Liver (tissue), 8 donors: ENCODE measurements at regions not wholly inside any gene's neighbourhood (a gene's known extent, or its start where the extent isn't known, plus 50 kb on each side); places are given as distances from the start of the nearest gene placed in this dataset.
A peak's percentile ranks its signal among the peaks of the same experiment; 100 is the strongest.

ENCODE experiments used
- DNase-seq: peaks from one replicate; pipeline ENCODE4 v3.0.0-alpha.2; 2017; ENCODE audit warnings: low spot score
- H3K27ac ChIP-seq, 2 donors: one replicate each; pipeline ENCODE4 v1.7.0; 2013; ENCODE audit warnings: inconsistent platforms in 2 of 2, low read length in 2 of 2, control low read depth in 1 of 2, low read depth in 1 of 2, mild to moderate bottlenecking in 1 of 2
- H3K27me3 ChIP-seq, 4 donors: one replicate each; pipeline versions ENCODE4 v1.6.1 to v1.7.0; 2013; ENCODE audit warnings: low read length in 3 of 4, inconsistent platforms in 1 of 4, mild to moderate bottlenecking in 1 of 4, moderate library complexity in 1 of 4; ENCODE audit not compliant: control insufficient read depth in 4 of 4, insufficient read depth in 4 of 4
- H3K36me3 ChIP-seq, 4 donors: one replicate each; pipeline versions ENCODE4 v1.6.1 to v1.7.0; 2013; ENCODE audit warnings: low read length in 3 of 4, mild to moderate bottlenecking in 3 of 4, low read depth in 1 of 4, moderate library complexity in 1 of 4; ENCODE audit not compliant: control insufficient read depth in 4 of 4, insufficient read depth in 3 of 4
- H3K4me1 ChIP-seq, 4 donors: one replicate each; pipeline versions ENCODE4 v1.6.1 to v1.7.0; 2013; ENCODE audit warnings: low read length in 3 of 4, mild to moderate bottlenecking in 3 of 4, moderate library complexity in 1 of 4; ENCODE audit not compliant: control insufficient read depth in 4 of 4, insufficient read depth in 4 of 4
- H3K4me3 ChIP-seq, 3 donors: one replicate each; pipeline versions ENCODE4 v1.6.1 to v1.7.0; 2013; ENCODE audit warnings: low read length in 3 of 3, control low read depth in 1 of 3, low read depth in 1 of 3, mild to moderate bottlenecking in 1 of 3
- H3K9ac ChIP-seq, 2 donors: one replicate each; pipeline ENCODE4 v1.7.0; 2013; ENCODE audit warnings: low read length in 2 of 2, mild to moderate bottlenecking in 2 of 2, moderate library complexity in 2 of 2, control low read depth in 1 of 2, low read depth in 1 of 2
- H3K9me3 ChIP-seq, 4 donors: one replicate each; pipeline versions ENCODE4 v1.6.1 to v1.7.0; 2013; ENCODE audit warnings: low read length in 3 of 4; ENCODE audit not compliant: control insufficient read depth in 4 of 4
- EGR1 ChIP-seq, 2 donors: IDR thresholded peaks; 2 replicates each; pipeline ENCODE4 v1.6.1; 2016 to 2018; ENCODE audit warnings: antibody characterized with exemption in 2 of 2, low read depth in 2 of 2
- FOXA1 ChIP-seq: IDR thresholded peaks from 2 replicates; pipeline ENCODE4 v1.6.1; 2016; ENCODE audit warnings: antibody characterized with exemption
- FOXA2 ChIP-seq: IDR thresholded peaks from 2 replicates; pipeline ENCODE4 v1.6.1; 2016; ENCODE audit warnings: antibody characterized with exemption
- GABPA ChIP-seq, 2 donors: IDR thresholded peaks in 1 of 2; conservative IDR thresholded peaks in 1 of 2; 2 replicates each; pipeline ENCODE4 v1.6.1; 2016; ENCODE audit warnings: antibody characterized with exemption in 2 of 2, mild to moderate bottlenecking in 1 of 2, moderate library complexity in 1 of 2
- HNF4A ChIP-seq, 2 donors: conservative IDR thresholded peaks; 2 replicates each; pipeline ENCODE4 v1.6.1; 2016; ENCODE audit warnings: antibody characterized with exemption in 2 of 2, mild to moderate bottlenecking in 2 of 2
- HNF4G ChIP-seq: IDR thresholded peaks from 2 replicates; pipeline ENCODE4 v1.6.1; 2016; ENCODE audit warnings: antibody characterized with exemption
- JUND ChIP-seq, 2 donors: IDR thresholded peaks; 2 replicates each; pipeline ENCODE4 v1.6.1; 2016; ENCODE audit warnings: antibody characterized with exemption in 2 of 2
- NR2F2 ChIP-seq: IDR thresholded peaks from 2 replicates; pipeline ENCODE4 v1.6.1; 2016; ENCODE audit warnings: antibody characterized with exemption
- RAD21 ChIP-seq, 2 donors: IDR thresholded peaks; 2 replicates each; pipeline ENCODE4 v1.6.1; 2016; ENCODE audit warnings: antibody characterized with exemption in 2 of 2, mild to moderate bottlenecking in 2 of 2
- RXRA ChIP-seq, 2 donors: IDR thresholded peaks; 2 replicates each; pipeline ENCODE4 v1.6.1; 2017 to 2018; ENCODE audit warnings: antibody characterized with exemption in 2 of 2, mild to moderate bottlenecking in 1 of 2
- SP1 ChIP-seq: IDR thresholded peaks from 2 replicates; pipeline ENCODE4 v1.6.1; 2018; ENCODE audit warnings: antibody characterized with exemption, mild to moderate bottlenecking
- TAF1 ChIP-seq: conservative IDR thresholded peaks from 2 replicates; pipeline ENCODE4 v1.6.1; 2016; ENCODE audit warnings: antibody characterized with exemption, mild to moderate bottlenecking
- YY1 ChIP-seq: IDR thresholded peaks from 2 replicates; pipeline ENCODE4 v1.6.1; 2016; ENCODE audit warnings: antibody characterized with exemption, mild to moderate bottlenecking
- WGBS: extraction: QIAGEN DNeasy Blood & Tissue Kit; methylation state at CpG from one replicate; pipeline ENCODE4 v1.1.7; 2013; 5-methylcytosine and 5-hydroxymethylcytosine counted together
- TF ChIP-seq, protein P1 (sequence below): IDR thresholded peaks from 2 replicates; pipeline ENCODE4 v1.6.1; 2016; ENCODE audit warnings: antibody characterized with exemption
- TF ChIP-seq, protein P2 (sequence below): fragments of 150-350 bp; IDR thresholded peaks from 2 replicates; pipeline ENCODE4 v1.5.1; 2017; ENCODE audit warnings: improper control_type of control experiment, low read depth, low read length; ENCODE audit not compliant: missing input control
- TF ChIP-seq, protein P3 (sequence below): IDR thresholded peaks from 2 replicates; pipeline ENCODE4 v1.6.1; 2016; ENCODE audit warnings: antibody characterized with exemption
- TF ChIP-seq, protein P4 (sequence below): IDR thresholded peaks from 2 replicates; pipeline ENCODE4 v1.6.1; 2016; ENCODE audit warnings: antibody characterized with exemption
- TF ChIP-seq, protein P5 (sequence below): IDR thresholded peaks from 2 replicates; pipeline ENCODE4 v1.6.1; 2016; ENCODE audit warnings: antibody characterized with exemption, mild to moderate bottlenecking
- donor health status: healthy.
- donor health status: healthy.
- donor health status: healthy.
- donor health status: healthy.
- donor health status: healthy.

DNA sequence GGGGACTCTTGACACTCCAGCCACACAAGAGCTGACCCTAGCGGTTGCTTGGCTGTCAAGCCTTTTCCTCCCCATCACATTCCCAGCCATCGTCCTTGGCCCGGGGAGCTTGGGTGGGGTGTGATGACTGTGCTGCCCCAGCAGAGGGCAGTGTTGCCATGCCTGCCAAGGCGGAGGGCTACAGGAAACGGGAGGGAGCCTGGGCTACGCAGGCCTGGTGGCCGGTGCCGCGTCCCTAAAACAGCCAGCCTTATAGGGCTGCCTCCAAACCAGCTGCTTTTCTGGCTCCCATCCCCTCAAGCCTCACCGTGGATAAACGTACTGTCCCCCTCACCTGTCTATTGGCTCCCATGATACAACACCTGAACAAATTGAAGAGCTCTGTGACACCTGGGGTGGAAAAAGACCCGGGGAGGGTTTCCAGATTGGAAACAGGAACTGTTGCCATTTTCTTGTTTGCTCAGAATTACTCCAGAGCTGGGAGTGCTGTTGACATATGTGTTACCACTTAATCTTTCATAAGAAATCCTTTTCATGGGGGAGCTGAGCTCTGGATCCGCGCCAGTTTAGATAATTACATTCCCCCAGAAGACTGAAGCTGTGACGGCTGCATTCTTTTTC lies 72.8 kb upstream of the ASTN2 start:
- Histone ChIP-seq H3K4me3 (peak overlapping the region in 2 of 3 donors; percentile 19 to 30), H3K36me3 (no peaks in the 10 kb centered on the region), H3K27me3 (no peaks in the 10 kb centered on the region), H3K4me1 (peaks cover 3 to 53% (median 43%) of the 10 kb centered on the region in 4 donors), H3K9me3 (no peaks in the 10 kb centered on the region), H3K9ac (peak overlapping the region in 1 of 2 donors; percentile 61), H3K27ac (peak overlapping the region; percentile 65 to 88)
- WGBS, result 7% methylated on average over 15 of the region's 15 CpGs
- peak; percentile 73 for DNase-seq
- peak in 1 of 2 donors; percentile 62 for TF ChIP-seq GABPA (IDR thresholded peaks at IDR 0.05 in 1 of 2, conservative IDR thresholded peaks at IDR 0.05 in 1 of 2)
- peak; percentile 69 for TF ChIP-seq FOXA2
- TF ChIP-seq RAD21 (IDR thresholded peaks at IDR 0.05), result peak; percentile 99 to 100
- TF ChIP-seq, protein P1, sequence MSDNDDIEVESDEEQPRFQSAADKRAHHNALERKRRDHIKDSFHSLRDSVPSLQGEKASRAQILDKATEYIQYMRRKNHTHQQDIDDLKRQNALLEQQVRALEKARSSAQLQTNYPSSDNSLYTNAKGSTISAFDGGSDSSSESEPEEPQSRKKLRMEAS, result peak; percentile 55
- peak in 1 of 2 donors; percentile 51 for TF ChIP-seq EGR1 (IDR thresholded peaks at IDR 0.05; ENCODE audit: low read depth in 2 of 2)
- no peak for TF ChIP-seq TAF1
- TF ChIP-seq, protein P2, sequence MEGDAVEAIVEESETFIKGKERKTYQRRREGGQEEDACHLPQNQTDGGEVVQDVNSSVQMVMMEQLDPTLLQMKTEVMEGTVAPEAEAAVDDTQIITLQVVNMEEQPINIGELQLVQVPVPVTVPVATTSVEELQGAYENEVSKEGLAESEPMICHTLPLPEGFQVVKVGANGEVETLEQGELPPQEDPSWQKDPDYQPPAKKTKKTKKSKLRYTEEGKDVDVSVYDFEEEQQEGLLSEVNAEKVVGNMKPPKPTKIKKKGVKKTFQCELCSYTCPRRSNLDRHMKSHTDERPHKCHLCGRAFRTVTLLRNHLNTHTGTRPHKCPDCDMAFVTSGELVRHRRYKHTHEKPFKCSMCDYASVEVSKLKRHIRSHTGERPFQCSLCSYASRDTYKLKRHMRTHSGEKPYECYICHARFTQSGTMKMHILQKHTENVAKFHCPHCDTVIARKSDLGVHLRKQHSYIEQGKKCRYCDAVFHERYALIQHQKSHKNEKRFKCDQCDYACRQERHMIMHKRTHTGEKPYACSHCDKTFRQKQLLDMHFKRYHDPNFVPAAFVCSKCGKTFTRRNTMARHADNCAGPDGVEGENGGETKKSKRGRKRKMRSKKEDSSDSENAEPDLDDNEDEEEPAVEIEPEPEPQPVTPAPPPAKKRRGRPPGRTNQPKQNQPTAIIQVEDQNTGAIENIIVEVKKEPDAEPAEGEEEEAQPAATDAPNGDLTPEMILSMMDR, result peak; percentile 99
- TF ChIP-seq SP1, result peak; percentile 62
- peak; percentile 42 to 64 for TF ChIP-seq RXRA (IDR thresholded peaks at IDR 0.05)
- TF ChIP-seq HNF4G, result peak; percentile 6
- TF ChIP-seq NR2F2, result no peak
- peak in 1 of 2 donors; percentile 34 for TF ChIP-seq JUND (IDR thresholded peaks at IDR 0.05)
- TF ChIP-seq, protein P3, sequence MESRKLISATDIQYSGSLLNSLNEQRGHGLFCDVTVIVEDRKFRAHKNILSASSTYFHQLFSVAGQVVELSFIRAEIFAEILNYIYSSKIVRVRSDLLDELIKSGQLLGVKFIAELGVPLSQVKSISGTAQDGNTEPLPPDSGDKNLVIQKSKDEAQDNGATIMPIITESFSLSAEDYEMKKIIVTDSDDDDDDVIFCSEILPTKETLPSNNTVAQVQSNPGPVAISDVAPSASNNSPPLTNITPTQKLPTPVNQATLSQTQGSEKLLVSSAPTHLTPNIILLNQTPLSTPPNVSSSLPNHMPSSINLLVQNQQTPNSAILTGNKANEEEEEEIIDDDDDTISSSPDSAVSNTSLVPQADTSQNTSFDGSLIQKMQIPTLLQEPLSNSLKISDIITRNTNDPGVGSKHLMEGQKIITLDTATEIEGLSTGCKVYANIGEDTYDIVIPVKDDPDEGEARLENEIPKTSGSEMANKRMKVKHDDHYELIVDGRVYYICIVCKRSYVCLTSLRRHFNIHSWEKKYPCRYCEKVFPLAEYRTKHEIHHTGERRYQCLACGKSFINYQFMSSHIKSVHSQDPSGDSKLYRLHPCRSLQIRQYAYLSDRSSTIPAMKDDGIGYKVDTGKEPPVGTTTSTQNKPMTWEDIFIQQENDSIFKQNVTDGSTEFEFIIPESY, result no peak
- TF ChIP-seq, protein P4, sequence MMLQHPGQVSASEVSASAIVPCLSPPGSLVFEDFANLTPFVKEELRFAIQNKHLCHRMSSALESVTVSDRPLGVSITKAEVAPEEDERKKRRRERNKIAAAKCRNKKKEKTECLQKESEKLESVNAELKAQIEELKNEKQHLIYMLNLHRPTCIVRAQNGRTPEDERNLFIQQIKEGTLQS, result peak; percentile 44
- peak; percentile 70 for TF ChIP-seq FOXA1
- TF ChIP-seq, protein P5, sequence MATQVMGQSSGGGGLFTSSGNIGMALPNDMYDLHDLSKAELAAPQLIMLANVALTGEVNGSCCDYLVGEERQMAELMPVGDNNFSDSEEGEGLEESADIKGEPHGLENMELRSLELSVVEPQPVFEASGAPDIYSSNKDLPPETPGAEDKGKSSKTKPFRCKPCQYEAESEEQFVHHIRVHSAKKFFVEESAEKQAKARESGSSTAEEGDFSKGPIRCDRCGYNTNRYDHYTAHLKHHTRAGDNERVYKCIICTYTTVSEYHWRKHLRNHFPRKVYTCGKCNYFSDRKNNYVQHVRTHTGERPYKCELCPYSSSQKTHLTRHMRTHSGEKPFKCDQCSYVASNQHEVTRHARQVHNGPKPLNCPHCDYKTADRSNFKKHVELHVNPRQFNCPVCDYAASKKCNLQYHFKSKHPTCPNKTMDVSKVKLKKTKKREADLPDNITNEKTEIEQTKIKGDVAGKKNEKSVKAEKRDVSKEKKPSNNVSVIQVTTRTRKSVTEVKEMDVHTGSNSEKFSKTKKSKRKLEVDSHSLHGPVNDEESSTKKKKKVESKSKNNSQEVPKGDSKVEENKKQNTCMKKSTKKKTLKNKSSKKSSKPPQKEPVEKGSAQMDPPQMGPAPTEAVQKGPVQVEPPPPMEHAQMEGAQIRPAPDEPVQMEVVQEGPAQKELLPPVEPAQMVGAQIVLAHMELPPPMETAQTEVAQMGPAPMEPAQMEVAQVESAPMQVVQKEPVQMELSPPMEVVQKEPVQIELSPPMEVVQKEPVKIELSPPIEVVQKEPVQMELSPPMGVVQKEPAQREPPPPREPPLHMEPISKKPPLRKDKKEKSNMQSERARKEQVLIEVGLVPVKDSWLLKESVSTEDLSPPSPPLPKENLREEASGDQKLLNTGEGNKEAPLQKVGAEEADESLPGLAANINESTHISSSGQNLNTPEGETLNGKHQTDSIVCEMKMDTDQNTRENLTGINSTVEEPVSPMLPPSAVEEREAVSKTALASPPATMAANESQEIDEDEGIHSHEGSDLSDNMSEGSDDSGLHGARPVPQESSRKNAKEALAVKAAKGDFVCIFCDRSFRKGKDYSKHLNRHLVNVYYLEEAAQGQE, result peak; percentile 20
- TF ChIP-seq YY1, result peak; percentile 93
- peak; percentile 42 to 62 for TF ChIP-seq HNF4A (conservative IDR thresholded peaks at IDR 0.05)
